HG03432 (cell line): ENCODE measurements at regions not wholly inside any gene's neighbourhood (a gene's known extent, or its start where the extent isn't known, plus 50 kb on each side); places are given as distances from the start of the nearest gene placed in this dataset.
"Not testable (repeated sequence)": the region's sequence is repeated elsewhere in the genome, so short reads cannot be mapped to it uniquely, and the experiment has no call there.

Source experiments
- ATAC-seq: cut with Tn5 transposase; IDR thresholded peaks from one replicate; pipeline ENCODE4 v1.9.1; 2021; ENCODE audit warnings: mild to moderate bottlenecking, moderate library complexity; ENCODE audit not compliant: unreplicated experiment

GRCh38 chr6:5840734-5841390 is 165.9 kb downstream of the NRN1 start:
- no peak for ATAC-seq

GRCh38 chr6:5838656-5839396 is 167.9 kb downstream of the NRN1 start:
- no peak for ATAC-seq

GRCh38 chr6:5837323-5837722 is 169.4 kb downstream of the NRN1 start:
- no peak for ATAC-seq

- ATAC-seq, result not testable (repeated sequence)
These were observed 170.1 kb downstream of the NRN1 start for GRCh38 chr6:5836597-5836996.

- ATAC-seq, result no peak
These were observed 173.6 kb downstream of the NRN1 start for GRCh38 chr6:5833120-5833519.

GRCh38 chr6:5832668-5833067 is 174.1 kb downstream of the NRN1 start:
- no peak for ATAC-seq

GRCh38 chr6:5831219-5831862 is 175.4 kb downstream of the NRN1 start:
- peak; percentile 64 for ATAC-seq

- no peak for ATAC-seq
These were observed 178.4 kb downstream of the NRN1 start for GRCh38 chr6:5828296-5828695.

GRCh38 chr6:5827056-5827904 is 179.4 kb downstream of the NRN1 start:
- ATAC-seq, result no peak

GRCh38 chr6:5824382-5824983 is 182.2 kb downstream of the NRN1 start:
- not testable (repeated sequence) for ATAC-seq
